Neural cell (in vitro differentiated cells): ENCODE measurements at regions not wholly inside any gene's neighbourhood (a gene's known extent, or its start where the extent isn't known, plus 50 kb on each side); places are given as distances from the start of the nearest gene placed in this dataset.

ENCODE experiments used
- EP300 ChIP-seq: fragments of 450-650 bp; conservative IDR thresholded peaks from 2 replicates; pipeline ENCODE4 v1.6.1; 2014; ENCODE audit warnings: antibody characterized with exemption, mild to moderate bottlenecking, moderate library complexity; ENCODE audit not compliant: poor library complexity, severe bottlenecking
- EZH2 ChIP-seq: fragments of 200-600, 300-800 bp; shearing (Covaris generic), sonication (generic); IDR thresholded peaks from 2 replicates; pipeline ENCODE4 v1.6.1; 2014; ENCODE audit warnings: antibody characterized with exemption, low read length, borderline replicate concordance, mild to moderate bottlenecking; ENCODE audit not compliant: insufficient read depth, poor library complexity, severe bottlenecking
- MXI1 ChIP-seq: fragments of 450-650 bp; conservative IDR thresholded peaks from 2 replicates; pipeline ENCODE4 v1.6.1; 2014; ENCODE audit warnings: antibody characterized with exemption, mild to moderate bottlenecking; ENCODE audit not compliant: poor library complexity, severe bottlenecking
- POLR2AphosphoS5 ChIP-seq: IDR thresholded peaks from 2 replicates; pipeline ENCODE4 v1.6.1; 2012
- RAD21 ChIP-seq: fragments of 450-650 bp; conservative IDR thresholded peaks from 2 replicates; pipeline ENCODE4 v1.6.1; 2014; ENCODE audit warnings: antibody characterized with exemption, mild to moderate bottlenecking, moderate library complexity
- REST ChIP-seq: IDR thresholded peaks from 2 replicates; pipeline ENCODE4 v1.6.1; 2012; ENCODE audit warnings: borderline replicate concordance
- SMC3 ChIP-seq: fragments of 450-650 bp; conservative IDR thresholded peaks from 2 replicates; pipeline ENCODE4 v1.6.1; 2014; ENCODE audit warnings: antibody characterized with exemption, mild to moderate bottlenecking, moderate library complexity; ENCODE audit not compliant: poor library complexity
- TAF1 ChIP-seq: IDR thresholded peaks from 2 replicates; pipeline ENCODE4 v1.6.1; 2012; ENCODE audit warnings: low read depth
- TF ChIP-seq, protein P1 (sequence below): fragments of 450-650 bp; IDR thresholded peaks from 2 replicates; pipeline ENCODE4 v1.5.1; 2014; ENCODE audit warnings: antibody characterized with exemption, mild to moderate bottlenecking, moderate library complexity; ENCODE audit not compliant: poor library complexity, severe bottlenecking

DNA sequence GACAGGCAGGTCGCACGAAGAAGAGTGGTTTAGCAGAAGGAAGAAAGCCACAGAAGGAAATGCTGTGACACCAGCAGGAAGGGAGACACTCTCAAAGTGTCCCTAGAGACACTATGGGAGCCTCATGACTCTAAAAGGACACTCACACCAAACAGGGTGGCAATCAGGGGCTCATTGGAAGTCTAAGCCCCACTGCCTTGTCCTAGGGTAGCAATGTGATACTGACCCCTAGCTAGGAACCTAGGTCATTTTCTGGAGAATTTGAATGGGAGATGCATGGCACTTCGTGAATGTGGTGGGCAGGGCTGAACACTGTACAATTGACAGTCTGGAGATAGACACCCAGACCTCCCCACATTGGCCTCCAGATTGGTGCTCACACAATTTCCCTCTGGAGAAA, 385.0 kb downstream of the EIPR1 start:
- TF ChIP-seq, protein P1, sequence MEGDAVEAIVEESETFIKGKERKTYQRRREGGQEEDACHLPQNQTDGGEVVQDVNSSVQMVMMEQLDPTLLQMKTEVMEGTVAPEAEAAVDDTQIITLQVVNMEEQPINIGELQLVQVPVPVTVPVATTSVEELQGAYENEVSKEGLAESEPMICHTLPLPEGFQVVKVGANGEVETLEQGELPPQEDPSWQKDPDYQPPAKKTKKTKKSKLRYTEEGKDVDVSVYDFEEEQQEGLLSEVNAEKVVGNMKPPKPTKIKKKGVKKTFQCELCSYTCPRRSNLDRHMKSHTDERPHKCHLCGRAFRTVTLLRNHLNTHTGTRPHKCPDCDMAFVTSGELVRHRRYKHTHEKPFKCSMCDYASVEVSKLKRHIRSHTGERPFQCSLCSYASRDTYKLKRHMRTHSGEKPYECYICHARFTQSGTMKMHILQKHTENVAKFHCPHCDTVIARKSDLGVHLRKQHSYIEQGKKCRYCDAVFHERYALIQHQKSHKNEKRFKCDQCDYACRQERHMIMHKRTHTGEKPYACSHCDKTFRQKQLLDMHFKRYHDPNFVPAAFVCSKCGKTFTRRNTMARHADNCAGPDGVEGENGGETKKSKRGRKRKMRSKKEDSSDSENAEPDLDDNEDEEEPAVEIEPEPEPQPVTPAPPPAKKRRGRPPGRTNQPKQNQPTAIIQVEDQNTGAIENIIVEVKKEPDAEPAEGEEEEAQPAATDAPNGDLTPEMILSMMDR = peak; percentile 22
- TF ChIP-seq POLR2AphosphoS5 (peak; percentile 36), MXI1 (no peak), REST (no peak), EP300 (peak; percentile 58), EZH2 (no peak), TAF1 (no peak), RAD21 (no peak), SMC3 (no peak)
